ENCODE measurements at regions not wholly inside any gene's neighbourhood (a gene's known extent, or its start where the extent isn't known, plus 50 kb on each side); places are given as distances from the start of the nearest gene placed in this dataset.

- no peak for TF ChIP-seq MAX (IDR thresholded peaks at IDR 0.05; ENCODE audit: insufficient read depth, insufficient read length)
- TF ChIP-seq EZH2 (IDR thresholded peaks at IDR 0.05; ENCODE audit: borderline replicate concordance, low read depth, low read length, severe bottlenecking) = no peak
- TF ChIP-seq CTCF (IDR thresholded peaks at IDR 0.05; ENCODE audit: extremely low read depth in 1 of 2, insufficient read depth in 1 of 2, low read depth in 1 of 2, low read length in 2 of 2) = no peak
Observed at GRCh38 chr11:45388472-45388871, 102.3 kb upstream of the SYT13 start.

Data from endothelial cell of umbilical vein (primary cell).